Gastrocnemius medialis (tissue), 4 donors: ENCODE measurements at regions not wholly inside any gene's neighbourhood (a gene's known extent, or its start where the extent isn't known, plus 50 kb on each side); places are given as distances from the start of the nearest gene placed in this dataset.
A peak's percentile ranks its signal among the peaks of the same experiment; 100 is the strongest.

Source experiments
- ATAC-seq, 2 donors: fragments of 150-250 bp; one replicate each; pipeline ENCODE4 v1.9.1; 2016
- DNase-seq, 2 donors: peaks; one replicate each; pipeline ENCODE4 v3.0.0-alpha.2; 2019
- H3K27ac ChIP-seq, 4 donors: fragments of 200-600 bp; sonication (generic); 1 replicate in 1 of 4; 2 replicates in 3 of 4; pipeline ENCODE4 v1.5.1; 2016 to 2018; ENCODE audit warnings: mild to moderate bottlenecking in 2 of 4, moderate library complexity in 1 of 4
- H3K27me3 ChIP-seq, 3 donors: fragments of 200-600 bp; sonication (generic) in 2 of 3; 1 replicate in 1 of 3; 2 replicates in 2 of 3; pipeline versions ENCODE4 v1.5.1 to v1.6.0; 2016 to 2019; ENCODE audit warnings: mild to moderate bottlenecking in 1 of 3, moderate library complexity in 1 of 3
- H3K36me3 ChIP-seq, 2 donors: fragments of 200-600 bp; sonication (generic) in 1 of 2; one replicate each; pipeline ENCODE4 v1.5.1; 2017 to 2018
- H3K4me1 ChIP-seq, 2 donors: fragments of 200-600 bp; sonication (generic) in 1 of 2; one replicate each; pipeline ENCODE4 v1.5.1; 2016 to 2017; ENCODE audit warnings: mild to moderate bottlenecking in 2 of 2
- H3K4me3 ChIP-seq, 4 donors: fragments of 200-600 bp; sonication (generic) in 3 of 4; 1 replicate in 1 of 4; 2 replicates in 3 of 4; pipeline ENCODE4 v1.5.1; 2016 to 2019; ENCODE audit warnings: mild to moderate bottlenecking in 2 of 4
- H3K9me3 ChIP-seq, 3 donors: fragments of 200-600 bp; sonication (generic) in 2 of 3; 1 replicate in 1 of 3; 2 replicates in 2 of 3; pipeline ENCODE4 v1.5.1; 2016 to 2019
- CTCF ChIP-seq, 5 experiments: fragments of 450-650 bp in 3 of 5; fragments of 200-600 bp in 2 of 5; sonication (generic) in 2 of 5; IDR thresholded peaks in 4 of 5; conservative IDR thresholded peaks in 1 of 5; 1 replicate in 4 of 5; 2 replicates in 1 of 5; pipeline ENCODE4 v1.5.1; 2016 to 2019; ENCODE audit warnings: antibody characterized with exemption in 5 of 5, mild to moderate bottlenecking in 3 of 5, moderate library complexity in 3 of 5
- POLR2A ChIP-seq, 2 donors: fragments of 450-650 bp; IDR thresholded peaks; one replicate each; pipeline ENCODE4 v1.6.1; 2017; ENCODE audit warnings: antibody characterized with exemption in 2 of 2, mild to moderate bottlenecking in 2 of 2, moderate library complexity in 2 of 2
- in situ Hi-C, 4 donors: fragments of 200-750 bp; cut with MboI; loops; one replicate each; pipeline versions ENCODE4 v1.15.0 to v1.8.0; 2017; ENCODE audit warnings: low sequenced_read_pairs in 4 of 4
- intact Hi-C: fragments of 100-400 bp; cut with DNase I; formaldehyde crosslinking; loops from one replicate; pipeline ENCODE4 v1.15.1; 2023; ENCODE audit warnings: low total_unique reads

GRCh38 chr12:91274916-91275315, 92.3 kb upstream of the DCN start:
- in situ Hi-C loops (no loop called here), intact Hi-C loops (no loop called here)
- ATAC-seq (no peak), DNase-seq (no peak)
- Histone ChIP-seq H3K4me1 (peaks cover 5 to 12% of the 10 kb centered on the region in 2 donors), H3K9me3 (no peaks in the 10 kb centered on the region), H3K27me3 (no peaks in the 10 kb centered on the region), H3K27ac (peak overlapping the region; percentile 39 to 71 (median 53)), H3K36me3 (no peaks in the 10 kb centered on the region), H3K4me3 (no peak overlapping the region)
- TF ChIP-seq POLR2A (IDR thresholded peaks at IDR 0.05) = no peak
- no peak for TF ChIP-seq CTCF (IDR thresholded peaks at IDR 0.05 in 4 of 5, conservative IDR thresholded peaks at IDR 0.05 in 1 of 5)

GRCh38 chr12:91273560-91273959, 90.9 kb upstream of the DCN start:
- Histone ChIP-seq H3K27me3 (no peaks in the 10 kb centered on the region), H3K4me3 (no peak overlapping the region), H3K27ac (peak overlapping the region; percentile 39 to 71 (median 53)), H3K9me3 (no peaks in the 10 kb centered on the region), H3K4me1 (peaks cover 5 to 12% of the 10 kb centered on the region in 2 donors), H3K36me3 (no peaks in the 10 kb centered on the region)
- ATAC-seq (peak; percentile 40 to 50), DNase-seq (peak in 1 of 2 donors; percentile 14)
- in situ Hi-C loops = no loop called here
- intact Hi-C loops = no loop called here
- no peak for TF ChIP-seq CTCF (IDR thresholded peaks at IDR 0.05 in 4 of 5, conservative IDR thresholded peaks at IDR 0.05 in 1 of 5)

- Histone ChIP-seq H3K4me1 (peaks cover 5 to 12% of the 10 kb centered on the region in 2 donors), H3K9me3 (no peaks in the 10 kb centered on the region), H3K27ac (peak overlapping the region; percentile 39 to 71 (median 48)), H3K36me3 (no peaks in the 10 kb centered on the region), H3K27me3 (no peaks in the 10 kb centered on the region), H3K4me3 (no peak overlapping the region)
- intact Hi-C loops (no loop called here), in situ Hi-C loops (no loop called here)
- TF ChIP-seq POLR2A (IDR thresholded peaks at IDR 0.05) = no peak
- TF ChIP-seq CTCF (IDR thresholded peaks at IDR 0.05 in 4 of 5, conservative IDR thresholded peaks at IDR 0.05 in 1 of 5) = no peak
- DNase-seq (peak; percentile 59 to 84), ATAC-seq (peak; percentile 85)
Observed at GRCh38 chr12:91272461-91273063, 89.9 kb upstream of the DCN start.

- no peak for ATAC-seq
- Histone ChIP-seq H3K27me3 (no peaks in the 10 kb centered on the region), H3K36me3 (no peaks in the 10 kb centered on the region), H3K4me3 (no peak overlapping the region), H3K9me3 (no peaks in the 10 kb centered on the region), H3K27ac (peak overlapping the region in 1 of 4 donors; percentile 55), H3K4me1 (peaks cover 5 to 12% of the 10 kb centered on the region in 2 donors)
- no peak for DNase-seq
- intact Hi-C loops (no loop called here), in situ Hi-C loops (no loop called here)
- TF ChIP-seq CTCF (IDR thresholded peaks at IDR 0.05 in 4 of 5, conservative IDR thresholded peaks at IDR 0.05 in 1 of 5) (no peak), POLR2A (IDR thresholded peaks at IDR 0.05) (no peak)
Observed at GRCh38 chr12:91271185-91271584, 88.6 kb upstream of the DCN start.

GRCh38 chr12:91267039-91267438, 84.4 kb upstream of the DCN start:
- Histone ChIP-seq H3K4me1 (peaks cover 0 to 4% of the 10 kb centered on the region in 2 donors), H3K27me3 (no peaks in the 10 kb centered on the region), H3K27ac (no peak overlapping the region), H3K9me3 (no peaks in the 10 kb centered on the region), H3K36me3 (no peaks in the 10 kb centered on the region), H3K4me3 (no peak overlapping the region)
- intact Hi-C loops = no loop called here
- TF ChIP-seq POLR2A (IDR thresholded peaks at IDR 0.05) (no peak), CTCF (IDR thresholded peaks at IDR 0.05 in 4 of 5, conservative IDR thresholded peaks at IDR 0.05 in 1 of 5) (no peak)
- ATAC-seq (no peak), DNase-seq (no peak)
- in situ Hi-C loops = no loop called here
